K562 (cell line): ENCODE measurements at regions not wholly inside any gene's neighbourhood (a gene's known extent, or its start where the extent isn't known, plus 50 kb on each side); places are given as distances from the start of the nearest gene placed in this dataset.
A peak's percentile ranks its signal among the peaks of the same experiment; 100 is the strongest.

Source experiments
- ATAC-seq: fragments of 200-7000 bp; cut with Tn5 transposase; 3 replicates; pipeline ENCODE4 v1.9.1; 2020; ENCODE audit warnings: moderate library complexity
- BruUV-seq: library from RNA; stranded (reverse); fragments of 400-500 nt; replicated peaks from 2 replicates; lab custom pipeline; 2021; lab: Mats Ljungman, UMichigan
- CTCF ChIA-PET: fragments of 300-600 bp; formaldehyde crosslinking; extraction: SDS; loops from one replicate; lab custom pipeline; 2021; ENCODE audit warnings: low intra/inter-chr PET ratio; lab: Yijun Ruan, JAX
- POLR2A ChIA-PET: fragments of 300-600, 350-650 bp; sonication (Branson Sonifier 250); formaldehyde crosslinking; extraction: SDS; loops from one replicate; lab custom pipeline; 2021; ENCODE audit warnings: antibody characterized with exemption, inconsistent platforms; lab: Yijun Ruan, JAX
- DNase-seq, 4 experiments: peaks; one replicate each; pipeline versions ENCODE4 v3.0.0 to v3.0.0-alpha.2; 2011 to 2018; ENCODE audit warnings: low spot score in 3 of 4, mixed read lengths in 3 of 4; ENCODE audit errors: extremely low read depth in 1 of 4
- FAIRE-seq: peaks from 2 replicates; lab custom pipeline; 2011; peaks lifted over from hg19 to GRCh38; lab: Jason Lieb, UNC
- H2AFZ ChIP-seq: 2 replicates; pipeline ENCODE4 v1.6.0; 2011; ENCODE audit warnings: low read depth, low read length, control low read depth, inconsistent platforms
- H3K27ac ChIP-seq: fragments of 200-600 bp; 3 replicates; pipeline ENCODE4 v1.8.0; 2011; ENCODE audit warnings: low read depth, mild to moderate bottlenecking, control low read depth, inconsistent platforms, low read length, moderate library complexity, mixed read lengths; ENCODE audit errors: extremely low read depth
- H3K27me3 ChIP-seq, 2 experiments: fragments of 300-600 bp in 1 of 2; 2 replicates in 1 of 2; 3 replicates in 1 of 2; pipeline versions ENCODE4 v1.6.0 to v1.8.0; 2011; ENCODE audit warnings: inconsistent platforms in 2 of 2, low read length in 2 of 2, mild to moderate bottlenecking in 1 of 2, mixed read lengths in 1 of 2, moderate library complexity in 1 of 2; ENCODE audit not compliant: control insufficient read depth in 2 of 2, insufficient read depth in 2 of 2
- H3K36me3 ChIP-seq: fragments of 300-600 bp; 3 replicates; pipeline ENCODE4 v1.8.0; 2011; ENCODE audit warnings: mild to moderate bottlenecking, low read length, inconsistent platforms; ENCODE audit not compliant: control insufficient read depth, insufficient read depth
- H3K4me1 ChIP-seq, 2 experiments: fragments of 200-600 bp in 1 of 2; replicated peaks in 1 of 2; 2 replicates in 1 of 2; 3 replicates in 1 of 2; pipeline versions ENCODE4 v1.5.1 to v1.8.0; 2011; ENCODE audit warnings: inconsistent platforms in 2 of 2, low read length in 2 of 2, mild to moderate bottlenecking in 1 of 2, mixed read lengths in 1 of 2, moderate library complexity in 1 of 2; ENCODE audit not compliant: control insufficient read depth in 2 of 2, insufficient read depth in 2 of 2
- H3K4me2 ChIP-seq: 2 replicates; pipeline ENCODE4 v1.6.1; 2011; ENCODE audit warnings: low read length, control low read depth, inconsistent platforms, mixed read lengths; ENCODE audit not compliant: insufficient read depth
- H3K4me3 ChIP-seq: fragments of 200-600 bp; sonication (generic), shearing (Covaris generic); 2 replicates; pipeline ENCODE4 v1.5.1; 2016; ENCODE audit warnings: control low read depth, inconsistent platforms
- H3K79me2 ChIP-seq: fragments of 200-600 bp; 3 replicates; pipeline ENCODE4 v1.8.0; 2011; ENCODE audit warnings: low read length, inconsistent platforms; ENCODE audit not compliant: control insufficient read depth, insufficient read depth
- H3K9ac ChIP-seq, 2 experiments: 2 replicates each; pipeline versions ENCODE4 v1.6.0 to v1.6.1; 2011; ENCODE audit warnings: low read depth in 2 of 2, low read length in 2 of 2, control low read depth in 1 of 2, inconsistent platforms in 1 of 2, mild to moderate bottlenecking in 1 of 2, mixed read lengths in 1 of 2; ENCODE audit not compliant: insufficient read depth in 1 of 2
- H3K9me1 ChIP-seq: one replicate; pipeline ENCODE4 v1.6.0; 2011; ENCODE audit warnings: inconsistent platforms, mild to moderate bottlenecking, low read length, moderate library complexity; ENCODE audit not compliant: control insufficient read depth, insufficient read depth
- H3K9me3 ChIP-seq: replicated peaks from 2 replicates; pipeline ENCODE4 v1.5.1; 2011; ENCODE audit warnings: low read depth, low read length, inconsistent platforms; ENCODE audit not compliant: control insufficient read depth, insufficient read depth
- H4K20me1 ChIP-seq: replicated peaks from 2 replicates; pipeline ENCODE4 v1.6.1; 2011; ENCODE audit warnings: low read length, inconsistent platforms, mixed read lengths; ENCODE audit not compliant: control insufficient read depth, insufficient read depth
- C11orf30 ChIP-seq: fragments of 450-650 bp; IDR thresholded peaks from 2 replicates; pipeline ENCODE4 v1.6.1; 2016; ENCODE audit warnings: low read depth, mild to moderate bottlenecking
- CTBP1 ChIP-seq: fragments of 450-650 bp; IDR thresholded peaks from 2 replicates; pipeline ENCODE4 v1.6.1; 2016; ENCODE audit warnings: borderline replicate concordance
- HNRNPL ChIP-seq: fragments of 200-400 bp; formaldehyde crosslinking; IDR thresholded peaks from 2 replicates; pipeline ENCODE4 v1.6.1; 2017; ENCODE audit warnings: low read depth, mild to moderate bottlenecking, low read length
- MEIS2 ChIP-seq: fragments of 450-650 bp; IDR thresholded peaks from 2 replicates; pipeline ENCODE4 v1.6.1; 2014; ENCODE audit warnings: mild to moderate bottlenecking; ENCODE audit not compliant: partially characterized antibody
- NFE2 ChIP-seq: IDR thresholded peaks from 2 replicates; pipeline ENCODE4 v1.6.1; 2014; ENCODE audit warnings: antibody characterized with exemption, low read depth
- NFIX ChIP-seq: fragments of 250-450 bp; sonication (Bioruptor Pico); IDR thresholded peaks from 2 replicates; pipeline ENCODE4 v1.4.0; 2020; ENCODE audit warnings: low read depth, mild to moderate bottlenecking, moderate library complexity
- POLR2AphosphoS2 ChIP-seq: IDR thresholded peaks from 2 replicates; pipeline ENCODE4 v1.6.1; 2012; ENCODE audit warnings: low read length, improper control_type of control experiment
- RFX1 ChIP-seq: fragments of 450-650 bp; IDR thresholded peaks from 2 replicates; pipeline ENCODE4 v1.6.1; 2016; ENCODE audit warnings: mild to moderate bottlenecking, moderate library complexity
- SMAD1 ChIP-seq: fragments of 150-350 bp; IDR thresholded peaks from 2 replicates; pipeline ENCODE4 v1.6.1; 2014; ENCODE audit warnings: low read length, low read depth; ENCODE audit not compliant: partially characterized antibody
- SPI1 ChIP-seq: IDR thresholded peaks from 2 replicates; pipeline ENCODE4 v1.6.1; 2011; ENCODE audit warnings: low read depth, low read length, control low read depth, borderline replicate concordance
- ZNF384 ChIP-seq: IDR thresholded peaks from 2 replicates; pipeline ENCODE4 v1.6.1; 2012; ENCODE audit warnings: low read depth, low read length, improper control_type of control experiment
- ZNF644 ChIP-seq: fragments of 200-800 bp; sonication (Bioruptor generic); IDR thresholded peaks from 2 replicates; pipeline ENCODE4 v1.6.1; 2016; ENCODE audit warnings: low read depth, missing genetic modification characterization, missing compliant biosample characterization
- ZNF76 ChIP-seq: fragments of 250-450 bp; sonication (Bioruptor Pico); IDR thresholded peaks from 2 replicates; pipeline ENCODE4 v1.4.0; 2020; ENCODE audit warnings: mild to moderate bottlenecking, moderate library complexity, borderline replicate concordance
- WGBS: fragments of 100-300 bp; shearing (Covaris generic); methylation state at CpG from one replicate; pipeline ENCODE4 v1.1.6; 2016; ENCODE audit warnings: low coverage, mixed read lengths; ENCODE audit not compliant: insufficient coverage; ENCODE audit errors: missing lambda C conversion rate; 5-methylcytosine and 5-hydroxymethylcytosine counted together
- in situ Hi-C: fragments of 300-500 bp; cut with MboI; formaldehyde crosslinking; loops from 4 replicates; pipeline ENCODE4 v1.15.0; 2018; ENCODE audit warnings: inconsistent platforms, mixed read lengths
- intact Hi-C: fragments of 100-400 bp; cut with micrococcal nuclease; formaldehyde crosslinking; loops from 2 replicates; pipeline ENCODE4 v1.14.2; 2022
- TF ChIP-seq, protein P1 (sequence below): sonication (generic); formaldehyde crosslinking; IDR thresholded peaks from 2 replicates; pipeline ENCODE4 v1.8.1; 2023; ENCODE audit warnings: mild to moderate bottlenecking, missing genetic modification reagents
- TF ChIP-seq, protein P2 (sequence below): fragments of 250-450 bp; sonication (Bioruptor Pico); IDR thresholded peaks from 2 replicates; pipeline ENCODE4 v1.8.0; 2021; ENCODE audit warnings: moderate library complexity, mild to moderate bottlenecking, inconsistent platforms
- TF ChIP-seq, protein P3 (sequence below): sonication (generic); formaldehyde crosslinking; IDR thresholded peaks from 2 replicates; pipeline ENCODE4 v1.8.0; 2022; ENCODE audit warnings: missing genetic modification reagents, mild to moderate bottlenecking, borderline replicate concordance

DNA sequence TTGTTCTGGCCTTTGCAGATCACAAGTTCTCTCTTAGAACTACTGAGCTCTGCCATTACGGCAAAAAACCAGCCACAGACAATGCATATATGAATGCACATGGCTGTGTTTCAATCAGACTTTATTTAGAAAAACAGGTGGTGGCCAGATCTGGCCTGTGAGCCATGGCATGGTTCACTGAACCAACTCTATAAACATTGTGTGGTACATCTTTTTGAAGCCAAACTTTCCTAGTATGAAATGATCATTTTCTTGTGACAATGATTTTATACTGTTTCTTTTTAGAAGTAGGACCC lies 65.9 kb upstream of the AMZ2 start (continued):
- TF ChIP-seq CTBP1 (no peak), ZNF76 (CRISPR knock-in tag) (no peak), ZNF384 (no peak), NFIX (CRISPR knock-in tag) (no peak), POLR2AphosphoS2 (no peak), HNRNPL (no peak)
- TF ChIP-seq, protein P1, sequence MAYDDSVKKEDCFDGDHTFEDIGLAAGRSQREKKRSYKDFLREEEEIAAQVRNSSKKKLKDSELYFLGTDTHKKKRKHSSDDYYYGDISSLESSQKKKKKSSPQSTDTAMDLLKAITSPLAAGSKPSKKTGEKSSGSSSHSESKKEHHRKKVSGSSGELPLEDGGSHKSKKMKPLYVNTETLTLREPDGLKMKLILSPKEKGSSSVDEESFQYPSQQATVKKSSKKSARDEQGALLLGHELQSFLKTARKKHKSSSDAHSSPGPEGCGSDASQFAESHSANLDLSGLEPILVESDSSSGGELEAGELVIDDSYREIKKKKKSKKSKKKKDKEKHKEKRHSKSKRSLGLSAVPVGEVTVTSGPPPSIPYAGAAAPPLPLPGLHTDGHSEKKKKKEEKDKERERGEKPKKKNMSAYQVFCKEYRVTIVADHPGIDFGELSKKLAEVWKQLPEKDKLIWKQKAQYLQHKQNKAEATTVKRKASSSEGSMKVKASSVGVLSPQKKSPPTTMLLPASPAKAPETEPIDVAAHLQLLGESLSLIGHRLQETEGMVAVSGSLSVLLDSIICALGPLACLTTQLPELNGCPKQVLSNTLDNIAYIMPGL (CRISPR knock-in tag) = no peak

DNA sequence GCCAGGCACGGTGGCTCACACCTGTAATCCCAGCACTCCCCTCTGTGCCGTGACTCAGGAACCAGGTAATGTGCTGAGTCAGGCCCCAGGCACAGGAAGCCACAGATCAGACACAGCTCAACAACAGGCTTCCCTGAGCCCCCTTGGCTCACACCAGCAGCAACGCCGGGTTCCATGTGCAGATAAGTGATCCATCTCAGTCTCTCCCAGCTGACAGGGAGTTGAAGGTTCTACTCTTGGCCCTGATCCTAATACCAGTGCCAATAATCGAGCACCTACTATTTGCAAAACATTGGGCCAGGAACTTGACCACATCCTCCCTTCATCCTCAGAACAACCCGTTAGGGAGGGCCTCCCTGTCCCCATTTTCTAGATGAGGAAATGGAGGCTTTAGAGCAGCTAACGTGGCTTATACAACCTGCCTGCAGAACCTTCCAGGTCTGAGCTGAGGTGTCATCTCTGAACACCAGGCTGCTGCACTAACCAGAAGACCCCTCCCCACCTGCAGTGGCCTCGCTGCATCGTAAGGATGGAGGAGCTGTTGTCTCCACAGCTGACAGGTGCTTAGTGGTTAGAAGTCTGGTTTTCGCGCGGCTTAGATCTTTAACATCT lies 64.8 kb upstream of the AMZ2 start:
- Histone ChIP-seq H3K4me1 (no peaks in the 10 kb centered on the region; a peak in 1 of 5 replicates), H3K79me2 (no peaks in the 10 kb centered on the region), H4K20me1 (no peaks in the 10 kb centered on the region; the same call in 1 of the 2 replicates), H3K27me3 (no peaks in the 10 kb centered on the region), H3K9me3 (no peaks in the 10 kb centered on the region), H3K9ac (peak overlapping the region in 1 of 2 experiments; percentile 43; a peak in 1 of 4 replicates), H3K4me3 (no peak overlapping the region), H3K4me2 (no peak overlapping the region), H3K9me1 (no peaks in the 10 kb centered on the region), H2AFZ (no peak overlapping the region), H3K36me3 (no peaks in the 10 kb centered on the region), H3K27ac (no peak overlapping the region)
- DNase-seq (peak in 2 of 4 experiments; percentile 20 to 38), FAIRE-seq (peak; percentile 37), ATAC-seq (peak; percentile 71)
- 36% methylated on average over 12 of the region's 12 CpGs for WGBS
- in situ Hi-C loops (no loop called here), intact Hi-C loops (no loop called here)
- BruUV-seq = no TSS peak
- ChIA-PET CTCF (no interaction called here), POLR2A (interaction anchor here (0.5 kb wide), 1 partner anchor 108 kb away, joined by 4 read pairs; the partner anchor contains the start of genes ARSG and SLC16A6)
- TF ChIP-seq HNRNPL (no peak), SPI1 (no peak), SMAD1 (no peak), RFX1 (no peak), NFE2 (peak; percentile 70), MEIS2 (peak; percentile 17), ZNF644 (tag) (no peak), C11orf30 (peak; percentile 94)
- TF ChIP-seq, protein P2, sequence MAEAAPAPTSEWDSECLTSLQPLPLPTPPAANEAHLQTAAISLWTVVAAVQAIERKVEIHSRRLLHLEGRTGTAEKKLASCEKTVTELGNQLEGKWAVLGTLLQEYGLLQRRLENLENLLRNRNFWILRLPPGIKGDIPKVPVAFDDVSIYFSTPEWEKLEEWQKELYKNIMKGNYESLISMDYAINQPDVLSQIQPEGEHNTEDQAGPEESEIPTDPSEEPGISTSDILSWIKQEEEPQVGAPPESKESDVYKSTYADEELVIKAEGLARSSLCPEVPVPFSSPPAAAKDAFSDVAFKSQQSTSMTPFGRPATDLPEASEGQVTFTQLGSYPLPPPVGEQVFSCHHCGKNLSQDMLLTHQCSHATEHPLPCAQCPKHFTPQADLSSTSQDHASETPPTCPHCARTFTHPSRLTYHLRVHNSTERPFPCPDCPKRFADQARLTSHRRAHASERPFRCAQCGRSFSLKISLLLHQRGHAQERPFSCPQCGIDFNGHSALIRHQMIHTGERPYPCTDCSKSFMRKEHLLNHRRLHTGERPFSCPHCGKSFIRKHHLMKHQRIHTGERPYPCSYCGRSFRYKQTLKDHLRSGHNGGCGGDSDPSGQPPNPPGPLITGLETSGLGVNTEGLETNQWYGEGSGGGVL (CRISPR knock-in tag) = no peak
- TF ChIP-seq, protein P3, sequence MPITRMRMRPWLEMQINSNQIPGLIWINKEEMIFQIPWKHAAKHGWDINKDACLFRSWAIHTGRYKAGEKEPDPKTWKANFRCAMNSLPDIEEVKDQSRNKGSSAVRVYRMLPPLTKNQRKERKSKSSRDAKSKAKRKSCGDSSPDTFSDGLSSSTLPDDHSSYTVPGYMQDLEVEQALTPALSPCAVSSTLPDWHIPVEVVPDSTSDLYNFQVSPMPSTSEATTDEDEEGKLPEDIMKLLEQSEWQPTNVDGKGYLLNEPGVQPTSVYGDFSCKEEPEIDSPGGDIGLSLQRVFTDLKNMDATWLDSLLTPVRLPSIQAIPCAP = no peak
- TF ChIP-seq, protein P1 (CRISPR knock-in tag) = no peak
